ENCODE measurements at regions not wholly inside any gene's neighbourhood (a gene's known extent, or its start where the extent isn't known, plus 50 kb on each side); places are given as distances from the start of the nearest gene placed in this dataset.

- H3K27me3 ChIP-seq (ENCODE audit: low read depth, low read length) = no peaks in the 10 kb centered on the region
- TF ChIP-seq CTCF (IDR thresholded peaks at IDR 0.05; ENCODE audit: low read depth, low read length) (no peak), EZH2phosphoT487 (IDR thresholded peaks at IDR 0.05; ENCODE audit: low read depth) (no peak)
- H3K27ac ChIP-seq (ENCODE audit: low read length) = no peak overlapping the region
- H3K4me1 ChIP-seq (ENCODE audit: low read length) = no peaks in the 10 kb centered on the region
- no peaks in the 10 kb centered on the region for H3K79me2 ChIP-seq (ENCODE audit: low read length)
- no peak overlapping the region for H3K9ac ChIP-seq (ENCODE audit: low read length)
- H3K36me3 ChIP-seq (replicated peaks; ENCODE audit: low read depth, low read length) = no peaks in the 10 kb centered on the region
- H3K9me3 ChIP-seq (ENCODE audit: insufficient read depth, low read length) = no peaks in the 10 kb centered on the region
- no peak overlapping the region for H3K4me2 ChIP-seq (ENCODE audit: low read length)
- no peaks in the 10 kb centered on the region for H4K20me1 ChIP-seq (ENCODE audit: insufficient read depth, low read length)
- H2AFZ ChIP-seq (ENCODE audit: low read depth, low read length) = no peak overlapping the region
- H3K4me3 ChIP-seq (ENCODE audit: low read length) = no peak overlapping the region
Measured at GRCh38 chr15:96553451-96553850, 223.0 kb downstream of the NR2F2 start.

- TF ChIP-seq CTCF (IDR thresholded peaks at IDR 0.05; ENCODE audit: low read depth, low read length) = no peak
- no peak for TF ChIP-seq EZH2phosphoT487 (IDR thresholded peaks at IDR 0.05; ENCODE audit: low read depth)
- Histone ChIP-seq H3K36me3 (replicated peaks; ENCODE audit: low read depth, low read length) (no peaks in the 10 kb centered on the region), H3K4me3 (ENCODE audit: low read length) (no peak overlapping the region), H3K79me2 (ENCODE audit: low read length) (no peaks in the 10 kb centered on the region), H3K4me2 (ENCODE audit: low read length) (no peak overlapping the region), H3K27ac (ENCODE audit: low read length) (no peak overlapping the region), H3K4me1 (ENCODE audit: low read length) (no peaks in the 10 kb centered on the region), H3K9ac (ENCODE audit: low read length) (no peak overlapping the region), H3K9me3 (ENCODE audit: insufficient read depth, low read length) (no peaks in the 10 kb centered on the region), H3K27me3 (ENCODE audit: low read depth, low read length) (no peaks in the 10 kb centered on the region), H2AFZ (ENCODE audit: low read depth, low read length) (no peak overlapping the region), H4K20me1 (ENCODE audit: insufficient read depth, low read length) (no peaks in the 10 kb centered on the region)
Measured at GRCh38 chr15:96553931-96554330, 223.4 kb downstream of the NR2F2 start.

GRCh38 chr15:96554541-96554940, 224.0 kb downstream of the NR2F2 start:
- Histone ChIP-seq H3K27ac (ENCODE audit: low read length) (no peak overlapping the region), H3K9ac (ENCODE audit: low read length) (no peak overlapping the region), H3K4me2 (ENCODE audit: low read length) (no peak overlapping the region), H2AFZ (ENCODE audit: low read depth, low read length) (no peak overlapping the region), H3K9me3 (ENCODE audit: insufficient read depth, low read length) (no peaks in the 10 kb centered on the region), H3K36me3 (replicated peaks; ENCODE audit: low read depth, low read length) (no peaks in the 10 kb centered on the region), H4K20me1 (ENCODE audit: insufficient read depth, low read length) (no peaks in the 10 kb centered on the region), H3K4me3 (ENCODE audit: low read length) (no peak overlapping the region), H3K79me2 (ENCODE audit: low read length) (no peaks in the 10 kb centered on the region), H3K4me1 (ENCODE audit: low read length) (no peaks in the 10 kb centered on the region), H3K27me3 (ENCODE audit: low read depth, low read length) (no peaks in the 10 kb centered on the region)
- no peak for TF ChIP-seq EZH2phosphoT487 (IDR thresholded peaks at IDR 0.05; ENCODE audit: low read depth)
- TF ChIP-seq CTCF (IDR thresholded peaks at IDR 0.05; ENCODE audit: low read depth, low read length) = no peak

GRCh38 chr15:96559087-96559486, 228.6 kb downstream of the NR2F2 start:
- H3K9ac ChIP-seq (ENCODE audit: low read length) = no peak overlapping the region

More at GRCh38 chr15:96559087-96559486, 228.6 kb downstream of the NR2F2 start:
- H3K4me1 ChIP-seq (ENCODE audit: low read length) = no peaks in the 10 kb centered on the region
- H3K4me2 ChIP-seq (ENCODE audit: low read length) = no peak overlapping the region
- H3K27ac ChIP-seq (ENCODE audit: low read length) = no peak overlapping the region
- TF ChIP-seq EZH2phosphoT487 (IDR thresholded peaks at IDR 0.05; ENCODE audit: low read depth) (no peak), CTCF (IDR thresholded peaks at IDR 0.05; ENCODE audit: low read depth, low read length) (no peak)
- H3K36me3 ChIP-seq (replicated peaks; ENCODE audit: low read depth, low read length) = no peaks in the 10 kb centered on the region
- no peak overlapping the region for H2AFZ ChIP-seq (ENCODE audit: low read depth, low read length)
- H3K79me2 ChIP-seq (ENCODE audit: low read length) = no peaks in the 10 kb centered on the region
- H3K9me3 ChIP-seq (ENCODE audit: insufficient read depth, low read length) = no peaks in the 10 kb centered on the region
- H3K27me3 ChIP-seq (ENCODE audit: low read depth, low read length) = no peaks in the 10 kb centered on the region
- no peaks in the 10 kb centered on the region for H4K20me1 ChIP-seq (ENCODE audit: insufficient read depth, low read length)
- H3K4me3 ChIP-seq (ENCODE audit: low read length) = no peak overlapping the region

Data from OCI-LY3 (cell line).